H1 (cell line): ENCODE measurements at regions not wholly inside any gene's neighbourhood (a gene's known extent, or its start where the extent isn't known, plus 50 kb on each side); places are given as distances from the start of the nearest gene placed in this dataset.

Source experiments
- CTCF ChIA-PET: fragments of 300-600 bp; sonication (Branson Sonifier 250); formaldehyde crosslinking; loops from one replicate; lab custom pipeline; 2021; ENCODE audit not compliant: partially characterized antibody; lab: Charles Lee
- POLR2A ChIA-PET: fragments of 300-600 bp; sonication (Branson Sonifier 250); formaldehyde crosslinking; loops from one replicate; lab custom pipeline; 2021; ENCODE audit warnings: inconsistent platforms; ENCODE audit not compliant: partially characterized antibody; lab: Charles Lee
- DNase-seq, 2 experiments: peaks; one replicate each; pipeline versions ENCODE4 v3.0.0 to v3.0.0-alpha.2; 2010 to 2022; ENCODE audit warnings: low spot score in 2 of 2, low read depth in 1 of 2, mixed read lengths in 1 of 2
- FAIRE-seq: peaks from 2 replicates; lab custom pipeline; 2011; peaks lifted over from hg19 to GRCh38; lab: Jason Lieb, UNC
- H2AFZ ChIP-seq: 2 replicates; pipeline ENCODE4 v1.8.1; 2012; ENCODE audit warnings: low read length, inconsistent platforms
- H2AK5ac ChIP-seq: 2 replicates; pipeline ENCODE4 v1.6.1; 2013; ENCODE audit warnings: low read depth, low read length
- H2BK120ac ChIP-seq: replicated peaks from 2 replicates; pipeline ENCODE3; 2013; ENCODE audit warnings: low read depth, low read length, inconsistent platforms
- H2BK12ac ChIP-seq: 2 replicates; pipeline ENCODE4 v1.6.1; 2013; ENCODE audit warnings: low read depth, low read length
- H2BK15ac ChIP-seq: 2 replicates; pipeline ENCODE4 v1.6.1; 2013; ENCODE audit warnings: low read length
- H2BK20ac ChIP-seq: 2 replicates; pipeline ENCODE4 v1.6.1; 2013; ENCODE audit warnings: low read length
- H2BK5ac ChIP-seq: 2 replicates; pipeline ENCODE4 v1.6.1; 2013; ENCODE audit warnings: low read depth, low read length
- H3K14ac ChIP-seq: 2 replicates; pipeline ENCODE4 v1.6.1; 2013; ENCODE audit warnings: inconsistent platforms; ENCODE audit not compliant: insufficient read length
- H3K18ac ChIP-seq: 2 replicates; pipeline ENCODE4 v1.6.1; 2013; ENCODE audit warnings: low read length; ENCODE audit errors: extremely low read depth
- H3K23ac ChIP-seq: 2 replicates; pipeline ENCODE4 v1.6.1; 2013; ENCODE audit warnings: inconsistent platforms; ENCODE audit not compliant: insufficient read length
- H3K23me2 ChIP-seq: 2 replicates; pipeline ENCODE4 v1.6.1; 2013; ENCODE audit warnings: low read depth, low read length
- H3K27ac ChIP-seq: 2 replicates; pipeline ENCODE4 v1.6.1; 2011; ENCODE audit warnings: low read depth, low read length, inconsistent platforms
- H3K27me3 ChIP-seq, 4 experiments: replicated peaks in 1 of 4; 1 replicate in 1 of 4; 2 replicates in 3 of 4; pipeline versions ENCODE4 v1.6.1 to v1.8.1; 2011 to 2013; ENCODE audit warnings: low read length in 3 of 4, mild to moderate bottlenecking in 3 of 4, inconsistent platforms in 2 of 4, mixed read lengths in 2 of 4, moderate library complexity in 1 of 4; ENCODE audit not compliant: control insufficient read depth in 3 of 4, insufficient read depth in 3 of 4; ENCODE audit errors: extremely low read depth in 1 of 4
- H3K36me3 ChIP-seq, 4 experiments: 2 replicates each; pipeline versions ENCODE4 v1.6.1 to v1.8.1; 2011 to 2013; ENCODE audit warnings: mild to moderate bottlenecking in 4 of 4, low read length in 3 of 4, moderate library complexity in 2 of 4, control low read depth in 1 of 4, inconsistent platforms in 1 of 4; ENCODE audit not compliant: insufficient read depth in 4 of 4, control insufficient read depth in 2 of 4
- H3K4ac ChIP-seq: replicated peaks from 2 replicates; pipeline ENCODE3; 2013; ENCODE audit warnings: low read length, low read depth, mixed read lengths, inconsistent platforms; ENCODE audit not compliant: insufficient read length
- H3K4me1 ChIP-seq, 4 experiments: replicated peaks in 1 of 4; 1 replicate in 1 of 4; 2 replicates in 3 of 4; pipeline versions ENCODE4 v1.6.1 to v1.8.1; 2011 to 2013; ENCODE audit warnings: low read length in 3 of 4, inconsistent platforms in 2 of 4, mixed read lengths in 1 of 4; ENCODE audit not compliant: insufficient read depth in 4 of 4, control insufficient read depth in 3 of 4
- H3K4me2 ChIP-seq, 2 experiments: 2 replicates each; pipeline versions ENCODE4 v1.6.1 to v1.8.1; 2011 to 2013; ENCODE audit warnings: low read depth in 2 of 2, low read length in 2 of 2, control low read depth in 1 of 2, inconsistent platforms in 1 of 2, mild to moderate bottlenecking in 1 of 2; ENCODE audit not compliant: insufficient read depth in 1 of 2
- H3K4me3 ChIP-seq, 4 experiments: fragments of 200-600, 300-600 bp in 1 of 4; sonication (generic), shearing (Covaris generic), sonication (Bioruptor Twin) in 1 of 4; 2 replicates each; pipeline versions ENCODE4 v1.5.1 to v1.8.1; 2011 to 2016; ENCODE audit warnings: low read length in 4 of 4, low read depth in 3 of 4, control low read depth in 2 of 4, inconsistent platforms in 2 of 4, mild to moderate bottlenecking in 2 of 4, mixed read lengths in 1 of 4, moderate library complexity in 1 of 4; ENCODE audit not compliant: insufficient read depth in 2 of 4; ENCODE audit errors: extremely low read depth in 1 of 4
- H3K56ac ChIP-seq: replicated peaks from 2 replicates; pipeline ENCODE3; 2013; ENCODE audit warnings: low read depth, mild to moderate bottlenecking, mixed read lengths, low read length, inconsistent platforms; ENCODE audit not compliant: insufficient read length
- H3K79me1 ChIP-seq: 2 replicates; pipeline ENCODE4 v1.6.1; 2013; ENCODE audit warnings: low read depth, low read length, control low read depth
- H3K79me2 ChIP-seq, 2 experiments: 2 replicates each; pipeline versions ENCODE4 v1.6.1 to v1.8.1; 2012 to 2013; ENCODE audit warnings: low read length in 2 of 2, mild to moderate bottlenecking in 2 of 2, inconsistent platforms in 1 of 2; ENCODE audit not compliant: insufficient read depth in 2 of 2, control insufficient read depth in 1 of 2
- H3K9ac ChIP-seq, 4 experiments: replicated peaks in 1 of 4; 1 replicate in 1 of 4; 2 replicates in 3 of 4; pipeline versions ENCODE4 v1.6.1 to v1.8.1; 2011 to 2013; ENCODE audit warnings: low read depth in 3 of 4, low read length in 3 of 4, control low read depth in 2 of 4, mild to moderate bottlenecking in 2 of 4, moderate library complexity in 2 of 4, inconsistent platforms in 1 of 4; ENCODE audit errors: extremely low read depth in 1 of 4
- H3K9me3 ChIP-seq, 2 experiments: 2 replicates each; pipeline versions ENCODE4 v1.6.1 to v1.8.1; 2012 to 2013; ENCODE audit warnings: mild to moderate bottlenecking in 2 of 2, moderate library complexity in 2 of 2, control low read depth in 1 of 2, inconsistent platforms in 1 of 2, low read depth in 1 of 2, low read length in 1 of 2, mixed read lengths in 1 of 2; ENCODE audit not compliant: insufficient read depth in 2 of 2
- H4K20me1 ChIP-seq, 2 experiments: replicated peaks in 1 of 2; 2 replicates each; pipeline versions ENCODE3 to v1.8.1; 2011 to 2013; ENCODE audit warnings: inconsistent platforms in 2 of 2, low read length in 2 of 2, mild to moderate bottlenecking in 1 of 2; ENCODE audit not compliant: insufficient read depth in 2 of 2, control insufficient read depth in 1 of 2
- H4K5ac ChIP-seq: 2 replicates; pipeline ENCODE4 v1.6.1; 2013; ENCODE audit warnings: low read length, low read depth, mixed read lengths, inconsistent platforms; ENCODE audit not compliant: insufficient read length
- H4K8ac ChIP-seq: 2 replicates; pipeline ENCODE4 v1.8.0; 2013; ENCODE audit warnings: mild to moderate bottlenecking, moderate library complexity, low read length, inconsistent platforms; ENCODE audit not compliant: insufficient read depth; ENCODE audit errors: extremely low read depth
- H4K91ac ChIP-seq: replicated peaks from 2 replicates; pipeline ENCODE3; 2013; ENCODE audit warnings: low read length, mixed read lengths, inconsistent platforms; ENCODE audit not compliant: insufficient read length
- FOSL1 ChIP-seq: IDR thresholded peaks from 2 replicates; pipeline ENCODE4 v1.6.1; 2011; ENCODE audit warnings: mild to moderate bottlenecking, low read depth, low read length, moderate library complexity; ENCODE audit not compliant: insufficient read depth
- GTF2F1 ChIP-seq: IDR thresholded peaks from 2 replicates; pipeline ENCODE4 v1.6.1; 2012; ENCODE audit warnings: low read depth, low read length, improper control_type of control experiment, borderline replicate concordance
- JUND ChIP-seq: IDR thresholded peaks from 2 replicates; pipeline ENCODE4 v1.6.1; 2011; ENCODE audit warnings: mild to moderate bottlenecking, improper control_type of control experiment, low read length
- NRF1 ChIP-seq: IDR thresholded peaks from 2 replicates; pipeline ENCODE4 v1.6.1; 2011; ENCODE audit warnings: mild to moderate bottlenecking, low read depth, low read length, improper control_type of control experiment
- POLR2AphosphoS5 ChIP-seq: IDR thresholded peaks from 2 replicates; pipeline ENCODE4 v1.6.1; 2011; ENCODE audit warnings: low read depth, low read length
- RBBP5 ChIP-seq: IDR thresholded peaks from 2 replicates; pipeline ENCODE4 v1.7.1; 2012; ENCODE audit warnings: low read depth, mild to moderate bottlenecking, inconsistent platforms, low read length, moderate library complexity, borderline replicate concordance
- SIX5 ChIP-seq: IDR thresholded peaks from 2 replicates; pipeline ENCODE4 v1.6.1; 2011; ENCODE audit warnings: mild to moderate bottlenecking, low read depth, low read length
- SP2 ChIP-seq: IDR thresholded peaks from 2 replicates; pipeline ENCODE4 v1.6.1; 2012; ENCODE audit warnings: mild to moderate bottlenecking, low read length, inconsistent platforms
- SRF ChIP-seq: IDR thresholded peaks from 2 replicates; pipeline ENCODE4 v1.6.1; 2011; ENCODE audit warnings: mild to moderate bottlenecking, low read depth, low read length, moderate library complexity
- TAF1 ChIP-seq: IDR thresholded peaks from 2 replicates; pipeline ENCODE4 v1.6.1; 2011; ENCODE audit warnings: mild to moderate bottlenecking, low read depth, low read length
- TBP ChIP-seq: IDR thresholded peaks from 2 replicates; pipeline ENCODE4 v1.6.1; 2011; ENCODE audit warnings: low read depth, low read length, improper control_type of control experiment
- TEAD4 ChIP-seq: IDR thresholded peaks from 2 replicates; pipeline ENCODE4 v1.6.1; 2012; ENCODE audit warnings: low read depth, low read length, inconsistent platforms, mixed read lengths
- USF2 ChIP-seq: IDR thresholded peaks from 2 replicates; pipeline ENCODE4 v1.6.1; 2011; ENCODE audit warnings: low read length, improper control_type of control experiment
- ZNF274 ChIP-seq: IDR thresholded peaks from 2 replicates; pipeline ENCODE4 v1.7.0; 2012; ENCODE audit warnings: low read length, borderline replicate concordance; ENCODE audit errors: extremely low read depth
- WGBS, 2 experiments: shearing (Covaris generic) in 1 of 2; methylation state at CpG; one replicate each; pipeline versions ENCODE4 v1.1.6 to v1.1.7; 2013 to 2015; ENCODE audit warnings: low lambda C conversion rate in 2 of 2, mixed read lengths in 2 of 2, inconsistent platforms in 1 of 2, low coverage in 1 of 2, missing lambda C conversion rate in 1 of 2; ENCODE audit not compliant: insufficient replicate concordance in 2 of 2, insufficient coverage in 1 of 2, insufficient read length in 1 of 2; ENCODE audit errors: extremely low coverage in 1 of 2, missing lambda C conversion rate in 1 of 2; 5-methylcytosine and 5-hydroxymethylcytosine counted together
- TF ChIP-seq, protein P1 (sequence below): IDR thresholded peaks from 2 replicates; pipeline ENCODE4 v1.6.1; 2011; ENCODE audit warnings: low read depth, mild to moderate bottlenecking, low read length; ENCODE audit not compliant: insufficient read depth

GRCh38 chr3:4149296-4149695, 153.9 kb upstream of the SETMAR start:
- ChIA-PET POLR2A (no interaction called here), CTCF (no interaction called here)
- no peak for FAIRE-seq

More at GRCh38 chr3:4149296-4149695, 153.9 kb upstream of the SETMAR start:
- Histone ChIP-seq H3K4me3 (no peak overlapping the region), H4K8ac (no peak overlapping the region), H2BK20ac (no peak overlapping the region), H2AK5ac (no peak overlapping the region), H3K27ac (no peak overlapping the region), H3K9ac (no peak overlapping the region), H2BK12ac (no peak overlapping the region), H3K27me3 (no peaks in the 10 kb centered on the region), H3K23me2 (no peaks in the 10 kb centered on the region), H4K5ac (no peak overlapping the region), H3K14ac (no peak overlapping the region), H2BK5ac (no peak overlapping the region), H3K56ac (no peak overlapping the region), H3K4me1 (no peaks in the 10 kb centered on the region), H2BK15ac (no peak overlapping the region), H3K79me2 (no peaks in the 10 kb centered on the region), H3K9me3 (no peaks in the 10 kb centered on the region), H3K36me3 (no peaks in the 10 kb centered on the region), H3K4ac (no peak overlapping the region), H3K79me1 (no peaks in the 10 kb centered on the region), H3K4me2 (no peak overlapping the region), H3K23ac (no peak overlapping the region), H2AFZ (no peak overlapping the region), H4K91ac (no peak overlapping the region), H2BK120ac (no peak overlapping the region), H4K20me1 (no peaks in the 10 kb centered on the region), H3K18ac (no peak overlapping the region)
- WGBS, 2 experiments = 94% methylated on average over 2 of the region's 2 CpGs; no CpG with 5 or more reads in 1 of the 2 experiments
- no peak for DNase-seq
- TF ChIP-seq GTF2F1 (no peak), POLR2AphosphoS5 (no peak), JUND (no peak), ZNF274 (no peak), SRF (no peak), USF2 (no peak), TBP (no peak), RBBP5 (no peak), NRF1 (no peak), TEAD4 (no peak), SP2 (no peak), SIX5 (no peak), TAF1 (no peak), FOSL1 (no peak)
- TF ChIP-seq, protein P1, sequence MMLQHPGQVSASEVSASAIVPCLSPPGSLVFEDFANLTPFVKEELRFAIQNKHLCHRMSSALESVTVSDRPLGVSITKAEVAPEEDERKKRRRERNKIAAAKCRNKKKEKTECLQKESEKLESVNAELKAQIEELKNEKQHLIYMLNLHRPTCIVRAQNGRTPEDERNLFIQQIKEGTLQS = no peak
